ENCODE measurements at regions not wholly inside any gene's neighbourhood (a gene's known extent, or its start where the extent isn't known, plus 50 kb on each side); places are given as distances from the start of the nearest gene placed in this dataset.

DNA sequence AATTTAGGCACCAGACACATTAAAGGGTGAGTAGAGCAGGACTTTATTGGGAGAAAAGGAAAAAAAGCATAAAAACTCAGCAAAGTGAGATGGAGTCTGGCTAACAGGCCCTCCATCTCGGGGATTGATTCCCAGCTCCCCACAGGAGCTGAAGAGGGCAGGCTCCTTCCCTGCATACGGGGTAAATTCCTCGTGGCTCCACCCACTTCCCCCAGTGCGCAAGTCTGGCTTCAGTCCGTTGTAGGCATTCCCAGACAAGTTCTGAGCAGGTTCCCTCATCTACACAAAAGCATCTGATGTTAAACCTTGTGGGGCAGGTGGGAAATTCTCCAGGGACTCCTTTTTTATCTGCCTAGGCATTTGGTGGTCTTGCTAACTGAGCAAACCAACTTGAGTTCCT is 722.6 kb downstream of the ZNF385D start:
- H3K27me3 Mint-ChIP-seq (ENCODE audit: insufficient read depth), result no peaks in the 10 kb centered on the region
- H3K9me3 Mint-ChIP-seq, result no peaks in the 10 kb centered on the region
- Histone ChIP-seq H3K4me3 (ENCODE audit: low read length) (no peak overlapping the region), H3K27ac (ENCODE audit: low read depth, low read length) (no peak overlapping the region), H3K36me3 (ENCODE audit: control insufficient read depth, insufficient read depth, low read length) (no peaks in the 10 kb centered on the region), H3K9me3 (ENCODE audit: control insufficient read depth, low read length) (no peaks in the 10 kb centered on the region), H3K4me1 (ENCODE audit: control insufficient read depth, insufficient read depth, low read length) (peaks cover 5% of the 10 kb centered on the region), H3K9ac (ENCODE audit: extremely low read depth, low read length, poor library complexity, severe bottlenecking) (no peak overlapping the region), H3K27me3 (ENCODE audit: control insufficient read depth, insufficient read depth, low read length, poor library complexity, severe bottlenecking) (no peaks in the 10 kb centered on the region)
- no peak overlapping the region for H3K27ac Mint-ChIP-seq
- 94% methylated on average over 5 of the region's 5 CpGs; no CpG with 5 or more reads in 1 of the 2 experiments for WGBS, 2 experiments (ENCODE audit: insufficient coverage in 1 of 2, insufficient read length in 1 of 2)
- no peak overlapping the region for H3K4me3 Mint-ChIP-seq
- no peak for DNase-seq
- H3K36me3 Mint-ChIP-seq (ENCODE audit: low read depth), result peaks cover 6% of the 10 kb centered on the region
- H3K4me1 Mint-ChIP-seq, result peaks cover 13% of the 10 kb centered on the region
- TF ChIP-seq, protein P1, sequence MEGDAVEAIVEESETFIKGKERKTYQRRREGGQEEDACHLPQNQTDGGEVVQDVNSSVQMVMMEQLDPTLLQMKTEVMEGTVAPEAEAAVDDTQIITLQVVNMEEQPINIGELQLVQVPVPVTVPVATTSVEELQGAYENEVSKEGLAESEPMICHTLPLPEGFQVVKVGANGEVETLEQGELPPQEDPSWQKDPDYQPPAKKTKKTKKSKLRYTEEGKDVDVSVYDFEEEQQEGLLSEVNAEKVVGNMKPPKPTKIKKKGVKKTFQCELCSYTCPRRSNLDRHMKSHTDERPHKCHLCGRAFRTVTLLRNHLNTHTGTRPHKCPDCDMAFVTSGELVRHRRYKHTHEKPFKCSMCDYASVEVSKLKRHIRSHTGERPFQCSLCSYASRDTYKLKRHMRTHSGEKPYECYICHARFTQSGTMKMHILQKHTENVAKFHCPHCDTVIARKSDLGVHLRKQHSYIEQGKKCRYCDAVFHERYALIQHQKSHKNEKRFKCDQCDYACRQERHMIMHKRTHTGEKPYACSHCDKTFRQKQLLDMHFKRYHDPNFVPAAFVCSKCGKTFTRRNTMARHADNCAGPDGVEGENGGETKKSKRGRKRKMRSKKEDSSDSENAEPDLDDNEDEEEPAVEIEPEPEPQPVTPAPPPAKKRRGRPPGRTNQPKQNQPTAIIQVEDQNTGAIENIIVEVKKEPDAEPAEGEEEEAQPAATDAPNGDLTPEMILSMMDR (conservative IDR thresholded peaks at IDR 0.05), result no peak

DNA sequence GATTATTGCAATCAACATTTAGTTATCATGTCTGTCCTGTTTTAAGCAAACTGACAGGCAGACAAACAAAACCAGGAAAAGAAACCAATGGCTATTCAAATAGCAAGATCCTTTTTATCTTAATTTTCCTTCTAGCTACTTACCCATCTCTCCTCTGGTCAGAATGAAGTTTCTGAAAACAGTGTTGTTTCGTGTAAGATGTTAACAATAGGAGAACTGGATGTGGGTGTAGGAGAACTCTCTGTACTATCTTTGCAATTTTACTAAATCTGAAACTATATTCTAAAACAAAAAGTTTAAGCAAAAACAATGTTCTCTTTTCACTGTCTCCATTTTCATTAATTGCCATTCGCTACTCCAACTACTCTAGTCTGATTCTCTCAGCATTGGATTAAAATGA is 726.4 kb downstream of the ZNF385D start:
- peaks cover 5% of the 10 kb centered on the region for H3K4me1 ChIP-seq (ENCODE audit: control insufficient read depth, insufficient read depth, low read length)
- 87 to 100% methylated on average over 1 of the region's 2 CpGs for WGBS, 2 experiments (ENCODE audit: insufficient coverage in 1 of 2, insufficient read length in 1 of 2)
- Mint-ChIP-seq H3K4me1 (peaks cover 31% of the 10 kb centered on the region), H3K9me3 (no peaks in the 10 kb centered on the region), H3K27me3 (ENCODE audit: insufficient read depth) (no peaks in the 10 kb centered on the region), H3K36me3 (ENCODE audit: low read depth) (peaks cover 6% of the 10 kb centered on the region), H3K27ac (no peak overlapping the region), H3K4me3 (no peak overlapping the region)
- no peaks in the 10 kb centered on the region for H3K36me3 ChIP-seq (ENCODE audit: control insufficient read depth, insufficient read depth, low read length)
- H3K9ac ChIP-seq (ENCODE audit: extremely low read depth, low read length, poor library complexity, severe bottlenecking), result no peak overlapping the region
- H3K27ac ChIP-seq (ENCODE audit: low read depth, low read length), result no peak overlapping the region
- no peaks in the 10 kb centered on the region for H3K9me3 ChIP-seq (ENCODE audit: control insufficient read depth, low read length)
- TF ChIP-seq, protein P1 (conservative IDR thresholded peaks at IDR 0.05), result no peak
- DNase-seq, result no peak
- no peak overlapping the region for H3K4me3 ChIP-seq (ENCODE audit: low read length)
- H3K27me3 ChIP-seq (ENCODE audit: control insufficient read depth, insufficient read depth, low read length, poor library complexity, severe bottlenecking), result no peaks in the 10 kb centered on the region

DNA sequence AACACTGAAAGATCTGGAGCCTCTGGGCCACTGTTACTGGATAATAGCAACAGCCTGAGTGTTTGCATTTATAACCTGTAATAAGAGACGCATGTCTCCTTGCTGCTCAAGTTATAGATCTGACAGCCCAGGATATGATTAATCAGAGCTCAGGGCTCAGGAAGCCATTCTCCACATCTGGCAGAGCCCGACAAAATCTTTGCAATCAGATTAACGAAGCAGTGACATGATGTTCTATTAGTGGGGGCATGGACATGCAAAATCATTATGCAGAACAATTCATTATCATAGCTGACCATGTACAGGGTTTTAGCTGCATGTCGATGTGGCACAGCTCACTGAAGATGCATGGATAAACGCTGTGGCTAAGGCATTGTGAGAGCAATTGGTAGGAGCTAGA is 730.3 kb downstream of the ZNF385D start:
- TF ChIP-seq, protein P1 (conservative IDR thresholded peaks at IDR 0.05), result no peak
- no peak for DNase-seq
- Histone ChIP-seq H3K27ac (ENCODE audit: low read depth, low read length) (no peak overlapping the region), H3K4me1 (ENCODE audit: control insufficient read depth, insufficient read depth, low read length) (peaks cover 5% of the 10 kb centered on the region), H3K27me3 (ENCODE audit: control insufficient read depth, insufficient read depth, low read length, poor library complexity, severe bottlenecking) (no peaks in the 10 kb centered on the region), H3K4me3 (ENCODE audit: low read length) (no peak overlapping the region), H3K36me3 (ENCODE audit: control insufficient read depth, insufficient read depth, low read length) (no peaks in the 10 kb centered on the region), H3K9me3 (ENCODE audit: control insufficient read depth, low read length) (peaks cover 25% of the 10 kb centered on the region), H3K9ac (ENCODE audit: extremely low read depth, low read length, poor library complexity, severe bottlenecking) (no peak overlapping the region)
- H3K9me3 Mint-ChIP-seq, result peaks cover 13% of the 10 kb centered on the region
- 74 to 83% methylated on average over 5 of the region's 5 CpGs for WGBS, 2 experiments (ENCODE audit: insufficient coverage in 1 of 2, insufficient read length in 1 of 2)
- no peak overlapping the region for H3K4me3 Mint-ChIP-seq
- H3K27me3 Mint-ChIP-seq (ENCODE audit: insufficient read depth), result no peaks in the 10 kb centered on the region
- H3K36me3 Mint-ChIP-seq (ENCODE audit: low read depth), result peaks cover 17% of the 10 kb centered on the region
- H3K27ac Mint-ChIP-seq, result no peak overlapping the region
- peaks cover 43% of the 10 kb centered on the region for H3K4me1 Mint-ChIP-seq

Data from endodermal cell (in vitro differentiated cells).